ENCODE measurements at regions not wholly inside any gene's neighbourhood (a gene's known extent, or its start where the extent isn't known, plus 50 kb on each side); places are given as distances from the start of the nearest gene placed in this dataset.
"Not testable (repeated sequence)": the region's sequence is repeated elsewhere in the genome, so short reads cannot be mapped to it uniquely, and the experiment has no call there.

DNA sequence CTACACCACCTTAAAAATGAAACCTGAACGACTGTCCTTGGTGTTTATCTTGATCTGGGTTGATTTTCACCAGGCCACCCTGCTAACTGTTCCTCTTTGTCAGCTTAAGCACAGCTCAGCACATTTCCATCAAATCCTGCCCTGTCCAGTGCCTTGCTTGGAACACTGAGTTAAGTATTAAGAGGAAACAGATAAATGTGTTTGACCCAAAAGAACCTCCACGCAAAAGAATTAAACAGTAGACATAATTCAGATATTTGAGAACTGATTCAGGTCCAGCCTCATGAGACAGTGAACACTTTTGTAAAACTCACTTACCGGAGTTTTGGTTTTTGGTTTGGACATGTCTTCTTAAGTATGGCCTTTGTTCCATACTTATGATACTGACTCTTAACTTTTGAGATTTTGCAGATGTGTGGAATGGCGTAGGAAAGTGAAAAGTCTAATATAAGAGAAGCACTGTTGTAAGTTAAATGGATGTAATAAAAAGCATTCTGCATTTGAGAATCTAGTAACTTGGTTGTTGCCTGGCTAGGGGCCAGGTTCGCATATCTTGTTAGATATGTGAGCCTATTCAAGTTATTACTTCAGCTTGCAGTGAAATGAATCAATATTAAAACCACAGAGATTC, 88.9 kb upstream of the SERPINE2 start:
- H3K4me3 ChIP-seq (ENCODE audit: low read length) = no peak overlapping the region
- DNase-seq (ENCODE audit: low read depth) = no peak
- TF ChIP-seq CTCF (IDR thresholded peaks at IDR 0.05; ENCODE audit: insufficient read depth, low read depth, low read length, missing control alignments) = no peak

DNA sequence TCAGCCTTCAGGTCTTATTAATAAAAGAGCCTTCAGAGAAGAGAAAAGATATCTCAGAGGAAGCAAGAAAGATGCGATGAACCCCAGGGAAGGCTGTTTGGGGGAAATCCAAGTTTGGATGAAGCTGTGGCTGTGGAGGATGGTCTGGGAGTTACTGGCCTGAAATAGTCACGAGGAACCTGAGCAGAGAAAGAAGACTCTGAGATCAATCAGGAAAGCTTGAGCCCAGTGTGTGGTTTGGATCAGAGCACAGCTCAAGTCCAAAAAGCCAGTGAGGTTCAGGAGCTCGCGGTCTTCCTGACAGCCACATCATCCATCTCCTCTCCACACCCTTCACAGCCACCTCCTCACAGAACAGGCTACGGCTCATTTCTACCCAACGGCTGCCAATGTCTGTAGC, 87.4 kb upstream of the SERPINE2 start:
- H3K4me3 ChIP-seq (ENCODE audit: low read length) = no peak overlapping the region
- no peak for DNase-seq (ENCODE audit: low read depth)
- no peak for TF ChIP-seq CTCF (IDR thresholded peaks at IDR 0.05; ENCODE audit: insufficient read depth, low read depth, low read length, missing control alignments)

GRCh38 chr2:224126003-224126402, 86.9 kb upstream of the SERPINE2 start:
- H3K4me3 ChIP-seq (ENCODE audit: low read length) = no peak overlapping the region
- DNase-seq (ENCODE audit: low read depth) = no peak
- no peak for TF ChIP-seq CTCF (IDR thresholded peaks at IDR 0.05; ENCODE audit: insufficient read depth, low read depth, low read length, missing control alignments)

DNA sequence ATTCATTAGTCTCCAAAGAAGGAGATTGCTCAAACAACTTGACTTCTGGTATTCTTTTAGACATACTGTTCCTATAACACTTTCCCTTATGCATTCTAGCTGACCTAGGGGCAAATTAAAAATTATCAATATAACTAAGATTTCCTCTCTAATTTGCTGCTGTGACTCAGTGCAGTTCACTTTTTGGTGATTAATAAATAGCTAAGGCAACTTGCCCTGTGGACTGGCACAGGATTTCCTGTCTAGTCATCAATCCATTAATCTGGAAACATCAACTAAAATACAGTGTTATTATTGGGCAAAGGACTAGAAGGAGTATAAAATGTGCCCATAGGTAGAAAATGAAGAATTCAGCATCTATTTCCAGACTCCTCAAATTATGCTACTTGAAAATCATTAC, 83.5 kb upstream of the SERPINE2 start:
- no peak for TF ChIP-seq CTCF (IDR thresholded peaks at IDR 0.05; ENCODE audit: insufficient read depth, low read depth, low read length, missing control alignments)
- H3K4me3 ChIP-seq (ENCODE audit: low read length) = no peak overlapping the region
- DNase-seq (ENCODE audit: low read depth) = peak; percentile 63

GRCh38 chr2:224121406-224122067, 82.5 kb upstream of the SERPINE2 start:
- DNase-seq (ENCODE audit: low read depth) = no peak
- H3K4me3 ChIP-seq (ENCODE audit: low read length) = no peak overlapping the region
- TF ChIP-seq CTCF (IDR thresholded peaks at IDR 0.05; ENCODE audit: insufficient read depth, low read depth, low read length, missing control alignments) = no peak

DNA sequence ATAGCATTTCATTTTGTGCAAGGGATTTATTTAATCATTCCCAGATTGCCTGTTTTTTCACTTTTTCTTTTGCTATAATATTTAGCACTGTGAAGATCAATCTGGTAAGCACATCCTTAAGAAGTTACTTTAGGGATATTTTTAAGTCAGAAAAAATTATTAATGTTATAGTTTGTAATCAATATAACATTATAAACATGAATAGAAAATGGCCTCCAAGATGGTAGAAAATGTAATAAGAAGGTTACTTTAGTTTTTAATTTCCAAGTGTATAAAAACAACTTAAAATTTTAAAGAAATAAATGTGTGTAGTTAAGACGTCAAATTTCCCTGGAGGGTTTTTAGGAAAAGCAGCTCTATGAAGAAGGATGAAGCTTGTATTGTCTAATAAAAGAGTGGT, 81.9 kb upstream of the SERPINE2 start:
- DNase-seq (ENCODE audit: low read depth) = no peak
- H3K4me3 ChIP-seq (ENCODE audit: low read length) = no peak overlapping the region
- no peak for TF ChIP-seq CTCF (IDR thresholded peaks at IDR 0.05; ENCODE audit: insufficient read depth, low read depth, low read length, missing control alignments)

- not testable (repeated sequence) for H3K4me3 ChIP-seq (ENCODE audit: low read length); DNase-seq (ENCODE audit: low read depth)
Measured at GRCh38 chr2:224119846-224120245, 80.8 kb upstream of the SERPINE2 start.
